Nephron (organoid): ENCODE measurements at regions not wholly inside any gene's neighbourhood (a gene's known extent, or its start where the extent isn't known, plus 50 kb on each side); places are given as distances from the start of the nearest gene placed in this dataset.

Experiments used
- H3K27ac Mint-ChIP-seq, 3 experiments: 2 replicates each; pipeline ENCODE4 v1.8.0; 2020; ENCODE audit warnings: mixed read lengths in 3 of 3, mild to moderate bottlenecking in 2 of 3, moderate library complexity in 1 of 3
- H3K27me3 Mint-ChIP-seq: 2 replicates; pipeline ENCODE4 v1.8.0; 2021; ENCODE audit warnings: low read depth, mild to moderate bottlenecking, moderate library complexity, mixed read lengths
- H3K36me3 Mint-ChIP-seq: 2 replicates; pipeline ENCODE4 v1.8.0; 2020; ENCODE audit warnings: low read depth, mixed read lengths
- H3K4me1 Mint-ChIP-seq: 2 replicates; pipeline ENCODE4 v1.8.0; 2020; ENCODE audit warnings: mixed read lengths
- H3K4me3 Mint-ChIP-seq, 3 experiments: 2 replicates each; pipeline ENCODE4 v1.8.0; 2020; ENCODE audit warnings: mild to moderate bottlenecking in 3 of 3, mixed read lengths in 3 of 3, moderate library complexity in 2 of 3
- H3K9me3 Mint-ChIP-seq: 2 replicates; pipeline ENCODE4 v1.8.0; 2020; ENCODE audit warnings: mixed read lengths
- CTCF ChIP-seq, 3 experiments: fragments of 200-600 bp; sonication (generic); IDR thresholded peaks; one replicate each; pipeline ENCODE4 v1.5.0; 2021; ENCODE audit warnings: antibody characterized with exemption in 3 of 3; ENCODE audit not compliant: unreplicated experiment in 3 of 3

- no peaks in the 10 kb centered on the region for H3K4me1 Mint-ChIP-seq
- no peaks in the 10 kb centered on the region for H3K9me3 Mint-ChIP-seq
- H3K4me3 Mint-ChIP-seq = no peak overlapping the region
- no peak overlapping the region for H3K27ac Mint-ChIP-seq
- no peaks in the 10 kb centered on the region for H3K27me3 Mint-ChIP-seq
- H3K36me3 Mint-ChIP-seq = no peaks in the 10 kb centered on the region
- TF ChIP-seq CTCF (IDR thresholded peaks at IDR 0.05; ENCODE audit: unreplicated experiment in 3 of 3) = no peak
These were observed 205.0 kb downstream of the CWF19L2 start for GRCh38 chr11:107252429-107253161.

GRCh38 chr11:107251298-107251697 is 206.3 kb downstream of the CWF19L2 start:
- Mint-ChIP-seq H3K4me1 (no peaks in the 10 kb centered on the region), H3K4me3 (no peak overlapping the region), H3K36me3 (no peaks in the 10 kb centered on the region), H3K27ac (no peak overlapping the region), H3K27me3 (no peaks in the 10 kb centered on the region), H3K9me3 (no peaks in the 10 kb centered on the region)
- no peak for TF ChIP-seq CTCF (IDR thresholded peaks at IDR 0.05; ENCODE audit: unreplicated experiment in 3 of 3)

DNA sequence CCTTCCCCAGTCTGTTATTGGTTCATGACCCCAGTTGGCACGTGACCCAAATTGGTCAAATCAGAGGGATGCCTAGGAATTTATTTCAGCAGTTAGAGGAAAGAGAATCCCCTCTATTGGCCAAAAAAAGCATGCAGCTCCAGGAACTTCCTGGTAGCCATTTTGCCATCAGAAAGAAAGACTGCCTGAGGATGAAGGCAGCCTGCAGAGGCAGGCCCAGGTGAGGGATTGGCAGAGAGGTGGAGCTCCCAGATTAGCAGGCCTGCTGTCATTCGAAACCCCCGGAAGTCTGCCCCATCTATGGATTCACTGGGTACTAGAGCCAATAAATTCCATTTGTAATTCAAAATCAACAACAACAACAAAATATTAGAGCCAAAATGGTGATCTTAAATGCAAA is 207.6 kb downstream of the CWF19L2 start:
- Mint-ChIP-seq H3K36me3 (no peaks in the 10 kb centered on the region), H3K4me1 (no peaks in the 10 kb centered on the region), H3K27me3 (no peaks in the 10 kb centered on the region), H3K27ac (no peak overlapping the region), H3K4me3 (no peak overlapping the region), H3K9me3 (no peaks in the 10 kb centered on the region)
- no peak for TF ChIP-seq CTCF (IDR thresholded peaks at IDR 0.05; ENCODE audit: unreplicated experiment in 3 of 3)

DNA sequence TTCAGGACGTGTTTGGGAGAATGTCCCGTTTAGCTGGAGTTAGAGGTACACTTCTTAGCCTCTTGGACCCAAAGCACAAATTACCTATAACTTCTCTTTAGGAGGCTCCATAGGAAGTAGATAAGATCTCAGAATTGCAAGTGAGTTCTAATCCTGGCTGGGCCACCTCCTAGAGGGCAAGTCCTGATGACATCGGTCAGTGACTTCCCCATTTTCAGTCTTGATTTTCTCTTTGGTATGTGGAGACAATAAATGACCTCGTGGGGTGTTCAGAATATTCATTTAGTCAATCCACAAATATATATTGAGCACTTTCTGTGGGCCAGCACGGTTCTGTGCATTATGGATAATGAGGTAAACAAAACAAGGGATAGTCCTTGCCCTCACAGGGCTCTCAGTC is 208.6 kb downstream of the CWF19L2 start:
- no peaks in the 10 kb centered on the region for H3K4me1 Mint-ChIP-seq
- H3K9me3 Mint-ChIP-seq = no peaks in the 10 kb centered on the region
- no peak for TF ChIP-seq CTCF (IDR thresholded peaks at IDR 0.05; ENCODE audit: unreplicated experiment in 3 of 3)
- H3K4me3 Mint-ChIP-seq = no peak overlapping the region
- no peak overlapping the region for H3K27ac Mint-ChIP-seq
- H3K27me3 Mint-ChIP-seq = no peaks in the 10 kb centered on the region
- H3K36me3 Mint-ChIP-seq = no peaks in the 10 kb centered on the region

DNA sequence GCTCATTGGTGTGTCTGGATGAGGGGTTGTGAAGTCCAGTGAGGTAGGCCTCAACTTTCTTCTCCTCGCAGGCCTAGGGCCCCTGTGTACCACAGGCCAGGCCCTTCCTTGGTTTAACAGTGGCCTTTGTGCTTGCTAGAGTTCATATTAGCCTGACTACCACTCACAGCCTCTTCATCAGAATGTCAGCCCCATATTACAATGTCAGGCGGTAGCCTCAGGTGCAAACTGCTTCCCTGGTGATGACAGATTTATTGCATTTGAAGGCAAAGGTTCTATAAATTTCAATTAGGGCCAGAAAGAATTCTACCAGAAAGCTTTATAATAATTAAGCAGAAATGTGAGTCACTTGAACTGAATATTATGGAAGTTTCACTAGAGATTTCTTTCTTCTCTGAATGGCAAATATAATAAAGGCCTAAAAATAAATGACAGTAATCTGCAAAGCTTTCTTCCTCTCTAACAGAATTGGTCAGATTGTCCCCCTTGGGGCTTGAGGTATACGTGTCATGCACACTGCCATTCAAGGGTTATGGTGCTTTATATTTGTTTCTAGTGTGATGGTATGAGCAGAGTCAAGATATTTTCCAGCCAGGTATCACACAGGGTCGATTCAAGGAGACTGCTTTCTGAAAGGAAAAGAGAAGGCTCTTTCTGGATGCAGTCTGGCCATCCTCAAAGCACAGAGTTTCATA is 210.3 kb downstream of the CWF19L2 start:
- no peak for TF ChIP-seq CTCF (IDR thresholded peaks at IDR 0.05; ENCODE audit: unreplicated experiment in 3 of 3)
- Mint-ChIP-seq H3K9me3 (no peaks in the 10 kb centered on the region), H3K4me1 (no peaks in the 10 kb centered on the region), H3K27me3 (no peaks in the 10 kb centered on the region), H3K4me3 (no peak overlapping the region), H3K36me3 (no peaks in the 10 kb centered on the region), H3K27ac (no peak overlapping the region)

DNA sequence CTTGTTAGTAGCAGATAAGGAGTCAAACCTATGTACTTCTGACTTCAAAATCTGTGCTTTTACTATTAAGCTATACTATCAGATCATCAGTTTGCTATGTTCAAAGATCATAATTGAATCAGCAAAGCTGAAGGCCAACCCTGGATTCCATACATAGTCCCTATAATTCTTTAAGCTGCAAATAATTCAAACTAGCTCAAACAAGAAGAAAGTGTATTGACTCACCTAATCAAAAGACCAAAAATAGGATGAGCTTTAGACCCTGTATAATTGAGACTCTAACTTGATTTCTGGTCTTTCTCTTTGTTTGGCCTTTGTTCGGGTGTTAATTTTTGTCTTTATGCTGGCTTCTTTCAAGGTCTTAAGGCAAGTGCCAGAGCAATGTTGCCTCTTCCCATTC is 213.7 kb downstream of the CWF19L2 start:
- TF ChIP-seq CTCF (IDR thresholded peaks at IDR 0.05; ENCODE audit: unreplicated experiment in 3 of 3) = no peak
- H3K4me1 Mint-ChIP-seq = no peaks in the 10 kb centered on the region
- no peak overlapping the region for H3K4me3 Mint-ChIP-seq
- peaks cover 3% of the 10 kb centered on the region for H3K9me3 Mint-ChIP-seq
- H3K27ac Mint-ChIP-seq = no peak overlapping the region
- no peaks in the 10 kb centered on the region for H3K27me3 Mint-ChIP-seq
- H3K36me3 Mint-ChIP-seq = no peaks in the 10 kb centered on the region
